Activated CD8-positive, alpha-beta memory T cell treated with anti-CD3 and anti-CD28 coated beads, Interleukin-2, amount 10 ng/mL, durations not matched to agents 7 days and 5 days (primary cell): ENCODE measurements at regions not wholly inside any gene's neighbourhood (a gene's known extent, or its start where the extent isn't known, plus 50 kb on each side); places are given as distances from the start of the nearest gene placed in this dataset.

Experiments used
- ATAC-seq: fragments of 150-1000 bp; cut with Tn5 transposase; one replicate; pipeline ENCODE4 v1.10.0; 2021; ENCODE audit warnings: moderate library complexity
- CTCF ChIA-PET: fragments of 350-600 bp; sonication (Branson Sonifier 250); formaldehyde crosslinking; loops from one replicate; lab custom pipeline; 2021; ENCODE audit warnings: antibody characterized with exemption; lab: Charles Lee
- DNase-seq: peaks from one replicate; pipeline ENCODE4 v3.0.0-alpha.2; 2020
- H3K27ac Mint-ChIP-seq: one replicate; pipeline ENCODE4 v1.8.0; 2021; ENCODE audit warnings: mild to moderate bottlenecking, mixed read lengths
- H3K27me3 Mint-ChIP-seq: one replicate; pipeline ENCODE4 v1.8.0; 2021; ENCODE audit warnings: mixed read lengths
- H3K36me3 Mint-ChIP-seq: one replicate; pipeline ENCODE4 v1.8.0; 2021; ENCODE audit warnings: mild to moderate bottlenecking, mixed read lengths
- H3K4me1 Mint-ChIP-seq: one replicate; pipeline ENCODE4 v1.8.0; 2021; ENCODE audit warnings: mixed read lengths
- H3K4me3 Mint-ChIP-seq: one replicate; pipeline ENCODE4 v1.8.0; 2021; ENCODE audit warnings: mild to moderate bottlenecking, moderate library complexity, mixed read lengths
- H3K9me3 Mint-ChIP-seq: one replicate; pipeline ENCODE4 v1.8.0; 2022; ENCODE audit warnings: low read depth, mixed read lengths

- DNase-seq (no peak), ATAC-seq (no peak)
- Mint-ChIP-seq H3K36me3 (no peaks in the 10 kb centered on the region), H3K27ac (no peak overlapping the region), H3K4me3 (no peak overlapping the region), H3K27me3 (no peaks in the 10 kb centered on the region), H3K9me3 (no peaks in the 10 kb centered on the region), H3K4me1 (no peaks in the 10 kb centered on the region)
- CTCF ChIA-PET = no interaction called here
These were observed 313.4 kb downstream of the ETNK1 start for GRCh38 chr12:22938323-22938722.

- H3K27me3 Mint-ChIP-seq = no peaks in the 10 kb centered on the region
- no peaks in the 10 kb centered on the region for H3K36me3 Mint-ChIP-seq
- no peaks in the 10 kb centered on the region for H3K4me1 Mint-ChIP-seq
- H3K4me3 Mint-ChIP-seq = no peak overlapping the region
- no peak overlapping the region for H3K27ac Mint-ChIP-seq
- H3K9me3 Mint-ChIP-seq = no peaks in the 10 kb centered on the region
- DNase-seq = no peak
- ATAC-seq = no peak
- CTCF ChIA-PET = no interaction called here
These were observed 326.2 kb downstream of the ETNK1 start for GRCh38 chr12:22951206-22951605.

GRCh38 chr12:22956690-22957089, 331.7 kb downstream of the ETNK1 start:
- Mint-ChIP-seq H3K27me3 (no peaks in the 10 kb centered on the region), H3K4me1 (no peaks in the 10 kb centered on the region), H3K27ac (no peak overlapping the region), H3K9me3 (no peaks in the 10 kb centered on the region), H3K4me3 (no peak overlapping the region), H3K36me3 (no peaks in the 10 kb centered on the region)
- DNase-seq (no peak), ATAC-seq (no peak)
- CTCF ChIA-PET = no interaction called here

GRCh38 chr12:22967171-22967570, 342.2 kb downstream of the ETNK1 start:
- ATAC-seq = no peak
- H3K36me3 Mint-ChIP-seq = no peaks in the 10 kb centered on the region
- no peaks in the 10 kb centered on the region for H3K9me3 Mint-ChIP-seq
- H3K4me3 Mint-ChIP-seq = no peak overlapping the region
- no peak for DNase-seq
- no peak overlapping the region for H3K27ac Mint-ChIP-seq
- H3K27me3 Mint-ChIP-seq = peaks cover 3% of the 10 kb centered on the region
- no peaks in the 10 kb centered on the region for H3K4me1 Mint-ChIP-seq
- CTCF ChIA-PET = no interaction called here

- H3K27me3 Mint-ChIP-seq = peaks cover 3% of the 10 kb centered on the region
- no peaks in the 10 kb centered on the region for H3K4me1 Mint-ChIP-seq
- CTCF ChIA-PET = no interaction called here
- H3K27ac Mint-ChIP-seq = no peak overlapping the region
- no peak for DNase-seq
- no peaks in the 10 kb centered on the region for H3K36me3 Mint-ChIP-seq
- no peaks in the 10 kb centered on the region for H3K9me3 Mint-ChIP-seq
- no peak for ATAC-seq
- H3K4me3 Mint-ChIP-seq = no peak overlapping the region
These were observed 344.6 kb downstream of the ETNK1 start for GRCh38 chr12:22969521-22969920.

GRCh38 chr12:22971247-22971646, 346.3 kb downstream of the ETNK1 start:
- Mint-ChIP-seq H3K9me3 (no peaks in the 10 kb centered on the region), H3K27ac (no peak overlapping the region), H3K27me3 (no peaks in the 10 kb centered on the region), H3K36me3 (no peaks in the 10 kb centered on the region), H3K4me1 (no peaks in the 10 kb centered on the region), H3K4me3 (no peak overlapping the region)
- CTCF ChIA-PET = no interaction called here
- DNase-seq (no peak), ATAC-seq (no peak)

GRCh38 chr12:22971701-22972191, 346.8 kb downstream of the ETNK1 start:
- no peaks in the 10 kb centered on the region for H3K36me3 Mint-ChIP-seq
- H3K4me1 Mint-ChIP-seq = no peaks in the 10 kb centered on the region
- CTCF ChIA-PET = no interaction called here
- H3K27ac Mint-ChIP-seq = no peak overlapping the region
- H3K27me3 Mint-ChIP-seq = no peaks in the 10 kb centered on the region
- no peaks in the 10 kb centered on the region for H3K9me3 Mint-ChIP-seq
- no peak overlapping the region for H3K4me3 Mint-ChIP-seq
- DNase-seq = no peak
- no peak for ATAC-seq

GRCh38 chr12:22974865-22975264, 349.9 kb downstream of the ETNK1 start:
- Mint-ChIP-seq H3K27me3 (peaks cover 2% of the 10 kb centered on the region), H3K4me1 (no peaks in the 10 kb centered on the region), H3K4me3 (no peak overlapping the region), H3K36me3 (no peaks in the 10 kb centered on the region), H3K9me3 (no peaks in the 10 kb centered on the region), H3K27ac (no peak overlapping the region)
- CTCF ChIA-PET = no interaction called here
- ATAC-seq = no peak
- DNase-seq = no peak

DNA sequence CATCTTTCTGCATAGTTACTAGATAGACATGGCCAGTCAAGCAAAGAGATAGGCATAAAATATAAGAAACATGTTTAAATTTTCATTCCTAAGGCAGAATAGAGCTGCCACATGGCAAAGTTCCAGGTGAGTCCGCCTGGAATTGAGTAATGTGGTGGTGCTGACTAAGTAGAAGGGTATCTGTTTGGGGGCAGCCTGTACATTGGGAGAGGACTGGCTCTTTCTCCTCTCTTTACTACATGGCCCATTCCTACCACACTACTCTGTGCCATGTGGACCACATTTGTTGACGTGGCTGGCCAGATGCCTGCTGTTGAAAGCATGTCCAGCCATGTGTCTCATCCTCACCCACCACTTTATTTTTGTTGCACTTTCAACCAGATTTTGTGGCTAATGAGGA, 354.0 kb downstream of the ETNK1 start:
- ATAC-seq = no peak
- Mint-ChIP-seq H3K9me3 (no peaks in the 10 kb centered on the region), H3K4me3 (no peak overlapping the region), H3K27me3 (peaks cover 2% of the 10 kb centered on the region), H3K4me1 (no peaks in the 10 kb centered on the region), H3K27ac (no peak overlapping the region), H3K36me3 (no peaks in the 10 kb centered on the region)
- CTCF ChIA-PET = no interaction called here
- no peak for DNase-seq

DNA sequence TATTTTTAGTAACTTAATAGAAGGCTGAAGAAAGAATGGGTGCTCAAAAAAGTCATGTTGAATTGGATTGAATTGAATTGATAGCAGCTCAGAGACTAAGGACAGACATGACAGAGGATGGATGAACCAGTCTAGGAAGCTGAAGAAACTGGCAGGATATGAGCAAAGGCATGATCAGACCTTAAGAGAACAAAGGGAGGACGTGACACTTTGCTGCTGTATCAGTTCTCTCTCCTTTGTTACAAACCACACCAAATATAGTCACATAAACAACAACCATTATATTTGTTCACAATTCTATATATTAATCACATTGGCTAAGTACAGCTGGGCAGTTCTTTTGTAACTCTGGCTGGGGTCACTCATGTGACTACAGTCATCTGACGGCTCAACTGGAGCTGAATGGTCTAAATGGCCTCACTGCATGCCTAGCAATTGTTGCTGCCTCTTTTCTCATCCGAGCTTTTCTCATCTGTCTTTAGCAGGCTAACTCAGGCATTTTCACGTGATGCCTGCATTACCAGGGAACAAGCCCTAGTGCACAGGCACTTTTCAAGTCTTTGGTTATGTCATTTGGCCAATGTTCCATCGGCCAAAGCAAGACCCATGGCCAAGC, 355.0 kb downstream of the ETNK1 start:
- Mint-ChIP-seq H3K27me3 (peaks cover 2% of the 10 kb centered on the region), H3K36me3 (no peaks in the 10 kb centered on the region), H3K4me3 (no peak overlapping the region), H3K4me1 (no peaks in the 10 kb centered on the region), H3K27ac (no peak overlapping the region), H3K9me3 (no peaks in the 10 kb centered on the region)
- CTCF ChIA-PET = no interaction called here
- no peak for ATAC-seq
- DNase-seq = no peak

DNA sequence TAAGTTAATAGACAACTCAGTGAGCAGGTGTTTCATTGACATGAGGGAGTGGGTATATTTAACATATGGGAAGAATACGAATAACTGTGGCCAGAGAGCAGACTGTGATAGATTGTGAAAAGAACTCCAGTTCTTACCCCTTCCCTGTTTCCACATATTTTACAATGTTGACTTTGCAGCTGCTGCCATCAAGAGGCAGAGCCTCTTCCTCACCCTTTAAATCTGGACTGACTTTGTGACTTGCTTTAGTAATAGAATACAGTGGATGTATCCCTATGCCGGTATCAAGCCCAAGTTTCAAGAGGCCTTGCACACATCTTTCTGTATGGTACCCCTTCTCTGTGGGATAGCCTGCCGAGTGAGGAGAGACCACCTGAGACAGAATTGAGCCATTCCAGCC, 356.7 kb downstream of the ETNK1 start:
- no peaks in the 10 kb centered on the region for H3K36me3 Mint-ChIP-seq
- H3K4me1 Mint-ChIP-seq = no peaks in the 10 kb centered on the region
- CTCF ChIA-PET = no interaction called here
- ATAC-seq (no peak), DNase-seq (no peak)
- H3K27me3 Mint-ChIP-seq = peaks cover 2% of the 10 kb centered on the region
- no peak overlapping the region for H3K27ac Mint-ChIP-seq
- H3K4me3 Mint-ChIP-seq = no peak overlapping the region
- H3K9me3 Mint-ChIP-seq = no peaks in the 10 kb centered on the region

GRCh38 chr12:22982635-22983034, 357.7 kb downstream of the ETNK1 start:
- CTCF ChIA-PET = interaction anchor here (1.1 kb wide), 1 partner anchor 275 kb away, joined by 4 read pairs; no protein-coding TSS in a partner anchor
- Mint-ChIP-seq H3K27ac (no peak overlapping the region), H3K9me3 (no peaks in the 10 kb centered on the region), H3K27me3 (peaks cover 2% of the 10 kb centered on the region), H3K4me1 (no peaks in the 10 kb centered on the region), H3K36me3 (no peaks in the 10 kb centered on the region), H3K4me3 (no peak overlapping the region)
- ATAC-seq = no peak
- DNase-seq = no peak

GRCh38 chr12:22986997-22987396, 362.0 kb downstream of the ETNK1 start:
- Mint-ChIP-seq H3K9me3 (no peaks in the 10 kb centered on the region), H3K4me3 (no peak overlapping the region), H3K27me3 (no peaks in the 10 kb centered on the region), H3K4me1 (no peaks in the 10 kb centered on the region), H3K36me3 (no peaks in the 10 kb centered on the region), H3K27ac (no peak overlapping the region)
- DNase-seq (no peak), ATAC-seq (no peak)
- CTCF ChIA-PET = no interaction called here

GRCh38 chr12:22990501-22990900, 365.5 kb downstream of the ETNK1 start:
- H3K27me3 Mint-ChIP-seq = no peaks in the 10 kb centered on the region
- DNase-seq (no peak), ATAC-seq (no peak)
- CTCF ChIA-PET = no interaction called here
- H3K4me3 Mint-ChIP-seq = no peak overlapping the region
- H3K9me3 Mint-ChIP-seq = no peaks in the 10 kb centered on the region
- no peak overlapping the region for H3K27ac Mint-ChIP-seq
- no peaks in the 10 kb centered on the region for H3K4me1 Mint-ChIP-seq
- no peaks in the 10 kb centered on the region for H3K36me3 Mint-ChIP-seq
